HG03432 (cell line): ENCODE measurements at regions not wholly inside any gene's neighbourhood (a gene's known extent, or its start where the extent isn't known, plus 50 kb on each side); places are given as distances from the start of the nearest gene placed in this dataset.

Experiments
- ATAC-seq: cut with Tn5 transposase; IDR thresholded peaks from one replicate; pipeline ENCODE4 v1.9.1; 2021; ENCODE audit warnings: mild to moderate bottlenecking, moderate library complexity; ENCODE audit not compliant: unreplicated experiment

DNA sequence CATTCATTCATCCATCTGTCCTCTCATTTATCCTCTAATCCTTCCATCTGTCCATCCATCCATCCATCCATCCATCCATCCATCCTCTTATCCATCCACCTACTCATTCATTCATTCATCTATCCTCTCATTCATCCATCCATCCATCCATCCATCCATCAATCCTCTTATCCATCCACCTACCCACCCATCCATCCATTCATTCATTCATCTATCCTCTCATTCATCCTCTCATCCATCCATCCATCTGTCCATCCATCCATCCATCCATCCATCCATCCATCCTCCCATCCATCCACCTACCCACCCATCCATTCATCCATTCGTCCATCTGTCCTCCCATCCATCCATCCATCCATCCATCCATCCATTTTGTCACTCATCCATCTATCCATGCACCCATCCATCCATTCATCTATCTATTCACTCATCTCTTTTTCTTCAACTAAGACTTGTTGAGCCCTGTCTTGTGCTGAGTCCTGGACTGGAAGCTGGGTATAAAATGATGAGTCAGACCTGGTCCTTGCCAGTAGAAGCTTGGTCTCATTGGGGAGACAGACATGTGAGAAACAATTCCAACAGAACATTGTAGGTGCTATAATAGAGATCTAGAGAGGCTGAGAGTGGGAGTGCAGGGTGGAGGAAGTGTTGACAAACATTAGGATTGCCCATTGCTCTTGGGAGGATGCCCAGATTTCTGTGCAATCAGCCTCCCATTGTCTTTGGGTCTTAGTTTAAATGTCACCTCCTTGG, 55.0 kb upstream of the IER5L start:
- ATAC-seq = no peak

DNA sequence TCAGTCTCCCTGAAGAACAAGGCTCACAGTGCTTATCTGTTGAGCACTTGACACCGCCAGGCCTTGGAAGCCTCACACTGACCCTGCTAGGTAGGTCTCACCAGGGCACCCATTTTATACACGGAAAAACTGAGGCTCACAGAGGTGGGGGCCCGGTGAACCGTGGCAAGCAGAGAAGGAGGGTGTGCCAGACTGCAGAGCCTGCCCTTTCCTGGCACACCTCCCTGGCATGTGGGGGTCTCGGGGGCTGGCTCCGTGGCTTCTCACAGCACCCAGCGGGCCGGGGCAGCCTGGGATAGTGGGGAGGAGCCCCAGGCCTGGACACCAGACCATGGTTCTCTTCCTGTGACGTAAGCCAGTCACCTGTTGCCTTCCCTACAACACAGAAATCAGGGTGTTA, 53.7 kb upstream of the IER5L start:
- no peak for ATAC-seq

DNA sequence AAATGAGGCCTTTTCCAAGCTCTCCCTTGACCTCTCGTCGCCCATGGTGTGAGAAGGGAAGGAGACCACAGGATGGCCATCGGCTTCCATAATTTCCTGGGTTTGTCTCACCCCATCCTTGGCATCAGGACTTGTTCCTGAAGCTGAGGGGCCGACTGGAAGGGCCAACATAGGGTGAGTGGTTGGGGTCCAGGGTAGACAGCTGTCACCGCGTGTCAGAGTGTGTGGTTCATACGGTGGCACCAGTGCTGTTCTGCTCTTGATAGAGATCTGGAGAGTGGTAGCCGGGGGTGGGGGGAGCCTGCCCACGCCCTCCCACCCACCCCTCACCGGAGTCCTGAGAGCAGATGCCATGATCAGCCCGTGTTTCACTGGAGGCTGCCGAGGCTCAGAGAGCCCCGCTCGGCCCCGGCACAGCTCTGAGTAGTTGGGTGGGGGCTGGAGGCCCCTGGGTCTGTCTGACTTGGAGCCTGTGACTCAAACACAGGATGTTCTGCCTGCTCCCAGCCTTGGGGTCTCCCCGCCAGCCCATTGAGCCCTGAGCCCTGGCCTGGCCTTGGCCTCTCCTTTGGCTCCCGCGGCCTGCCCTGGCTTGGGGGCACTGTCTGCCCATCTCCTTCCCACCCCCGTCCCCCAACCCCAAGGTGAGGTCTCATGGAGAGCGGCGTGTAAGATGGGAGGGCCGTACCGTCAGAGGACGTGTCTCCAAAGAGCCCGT, 53.1 kb upstream of the IER5L start:
- no peak for ATAC-seq

DNA sequence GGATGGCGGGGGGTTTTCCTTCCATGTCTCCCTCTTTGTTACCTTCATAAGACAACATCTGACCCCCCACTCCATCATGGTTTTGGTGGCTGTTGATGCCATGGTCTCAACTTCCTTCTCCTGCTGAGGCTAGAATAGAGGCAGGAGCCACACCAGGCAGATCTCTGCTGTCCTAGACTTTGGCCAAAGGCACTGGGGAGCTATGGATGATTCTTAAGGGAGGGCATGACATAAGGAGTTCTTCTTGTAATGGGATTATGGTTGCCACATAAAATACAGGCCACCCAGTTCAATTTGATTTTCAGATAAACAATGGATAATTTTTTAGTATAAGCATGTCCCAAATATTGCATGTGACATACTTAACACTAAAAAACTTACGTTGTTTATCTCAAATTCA, 52.2 kb upstream of the IER5L start:
- no peak for ATAC-seq
